GM20431 (cell line): ENCODE measurements at regions not wholly inside any gene's neighbourhood (a gene's known extent, or its start where the extent isn't known, plus 50 kb on each side); places are given as distances from the start of the nearest gene placed in this dataset.

ENCODE experiments used
- in situ Hi-C: fragments of 300-500 bp; cut with MseI, MboI; formaldehyde crosslinking; loops from one replicate; pipeline ENCODE4 v1.15.0; 2020; ENCODE audit warnings: low sequenced_read_pairs; ENCODE audit not compliant: unreplicated experiment

DNA sequence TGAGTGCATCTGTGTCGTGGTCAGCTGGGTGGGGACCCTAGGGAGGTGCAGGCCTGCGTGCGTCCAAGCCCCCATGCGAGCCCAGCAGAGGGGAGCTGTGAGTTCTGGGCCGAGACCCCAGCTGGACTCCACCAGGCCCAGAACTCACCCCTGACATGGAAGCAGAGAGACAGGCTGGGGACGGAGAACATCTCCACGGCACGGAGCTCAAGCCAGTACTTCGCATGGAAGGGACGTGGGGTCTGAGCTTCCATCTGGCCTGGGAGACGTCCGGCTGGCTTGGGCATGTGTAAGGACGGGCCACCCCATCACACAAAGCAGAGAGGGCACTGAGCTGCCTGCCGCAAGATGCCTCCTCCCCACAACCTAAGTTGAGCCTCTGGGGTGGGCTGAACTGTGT, 422.4 kb downstream of the CTTN start:
- in situ Hi-C loops = no loop called here

DNA sequence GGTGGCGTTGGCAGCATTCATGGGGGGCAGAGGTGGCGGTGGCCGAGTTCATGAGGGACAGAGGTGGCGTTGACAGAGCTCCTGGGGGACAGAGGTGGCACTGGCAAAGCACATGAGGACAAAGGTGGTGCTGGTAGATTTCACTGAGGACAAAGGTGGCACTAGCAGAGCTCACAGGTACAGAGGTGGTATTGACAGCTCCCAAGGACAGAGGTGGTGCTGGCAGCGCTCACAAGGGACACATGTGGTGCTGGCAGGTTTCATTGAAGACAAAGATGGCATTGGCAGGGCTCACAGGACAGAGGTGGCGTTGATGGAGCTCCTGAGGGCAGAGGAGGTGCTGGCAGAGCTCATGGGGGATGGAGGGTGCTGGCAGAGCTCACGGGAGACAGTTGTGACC, 425.4 kb downstream of the CTTN start:
- in situ Hi-C loops = no loop called here

GRCh38 chr11:70824605-70825245, 426.4 kb downstream of the CTTN start:
- in situ Hi-C loops = no loop called here

DNA sequence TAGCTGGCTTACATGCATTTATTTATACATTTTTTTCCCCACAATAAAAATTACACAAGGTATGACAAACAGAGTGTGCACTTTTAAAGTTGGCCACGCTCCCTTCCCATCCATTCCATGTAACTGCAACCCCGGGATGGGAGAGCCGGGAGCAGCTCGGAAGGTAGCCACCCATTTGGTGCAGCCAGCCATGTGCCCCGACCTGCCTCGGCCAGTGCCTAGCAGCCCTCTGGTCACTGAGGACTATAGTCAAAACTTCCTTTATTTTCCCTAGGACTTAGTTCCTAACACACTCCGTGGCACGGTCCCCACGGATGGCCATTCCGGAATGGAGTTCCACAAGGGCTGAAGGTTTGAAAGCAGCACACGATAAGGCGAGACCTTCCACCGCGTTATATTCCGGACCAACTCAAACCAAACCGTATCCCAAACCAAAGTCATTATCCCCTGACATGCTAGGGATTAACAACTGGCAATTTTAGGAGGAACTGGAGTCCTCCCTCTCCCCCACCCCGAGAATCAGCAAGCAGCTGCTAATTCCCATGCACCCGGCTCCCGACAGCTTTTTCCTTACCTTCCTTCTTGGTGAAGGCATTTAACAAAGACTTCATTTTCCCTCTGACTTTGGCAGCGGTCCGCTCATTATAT, 426.4 kb downstream of the SHANK2 start:
- in situ Hi-C loops = no loop called here

- in situ Hi-C loops = no loop called here
Observed at GRCh38 chr11:70826541-70827335, 425.6 kb downstream of the SHANK2 start.

GRCh38 chr11:70828593-70829082, 423.7 kb downstream of the SHANK2 start:
- in situ Hi-C loops = no loop called here

- in situ Hi-C loops = no loop called here
Observed at GRCh38 chr11:70829134-70829885, 423.1 kb downstream of the SHANK2 start.

DNA sequence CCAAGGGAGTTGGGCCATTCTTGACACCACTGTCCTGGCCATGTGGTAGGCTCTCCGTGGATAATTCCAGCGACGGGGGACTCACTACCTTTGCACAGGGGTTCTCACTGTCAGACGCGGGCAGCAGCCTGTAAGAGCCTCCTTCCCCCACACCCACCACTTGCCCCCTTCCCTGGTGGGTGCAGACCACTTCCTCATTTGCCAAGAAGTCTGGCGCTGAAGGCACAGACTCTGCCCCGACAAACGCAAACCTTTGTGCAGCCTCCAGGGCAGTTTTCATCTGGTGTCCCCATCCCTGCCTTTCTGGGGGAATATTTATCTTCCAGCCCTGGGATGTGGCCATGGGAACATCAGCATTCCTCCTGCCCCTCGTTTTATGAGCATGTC, 422.5 kb downstream of the SHANK2 start:
- in situ Hi-C loops = no loop called here

DNA sequence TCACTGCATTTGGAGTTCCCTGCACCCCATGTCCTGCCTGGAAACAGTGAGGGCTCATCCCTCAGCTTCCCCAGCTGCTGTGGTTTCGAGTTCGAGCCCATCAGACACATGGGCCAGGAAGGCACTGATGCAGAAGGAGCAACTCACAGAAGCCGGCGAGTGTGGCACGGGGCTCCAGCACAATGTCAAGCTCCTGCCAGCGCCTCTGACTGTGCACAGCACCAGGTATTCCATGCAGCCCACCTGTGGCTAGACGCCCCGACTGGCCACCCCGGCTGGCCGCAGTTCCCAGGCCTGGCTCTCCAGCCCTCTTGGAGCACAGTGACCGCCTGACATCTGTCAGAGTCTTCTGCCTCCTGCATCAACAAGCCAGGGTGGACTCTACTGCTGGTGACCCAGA, 419.4 kb downstream of the SHANK2 start:
- in situ Hi-C loops = no loop called here

DNA sequence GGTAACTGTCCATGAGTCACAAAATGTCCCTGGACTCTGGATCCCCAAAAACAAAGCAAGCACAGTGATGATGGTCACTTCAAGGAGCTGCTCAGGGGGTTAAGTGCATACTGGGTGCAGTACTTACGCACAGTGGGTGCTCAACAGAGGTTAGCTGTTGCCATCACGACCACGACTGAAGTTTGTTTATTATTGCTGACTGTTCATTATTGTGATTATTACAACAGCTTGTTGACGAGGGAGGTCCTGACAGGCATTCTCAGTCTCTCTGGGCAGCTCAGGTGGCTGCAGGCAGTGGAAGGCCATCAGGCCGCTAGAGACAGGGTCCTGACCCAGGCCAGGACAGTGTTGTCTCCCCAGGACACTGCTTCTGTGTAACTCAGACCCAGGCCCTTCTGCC, 418.8 kb downstream of the SHANK2 start:
- in situ Hi-C loops = no loop called here

- in situ Hi-C loops = no loop called here
Observed at GRCh38 chr11:70834277-70834940, 418.0 kb downstream of the SHANK2 start.

GRCh38 chr11:70834984-70835560, 417.3 kb downstream of the SHANK2 start:
- in situ Hi-C loops = no loop called here

- in situ Hi-C loops = no loop called here
Observed at GRCh38 chr11:70836071-70836470, 416.3 kb downstream of the SHANK2 start.

DNA sequence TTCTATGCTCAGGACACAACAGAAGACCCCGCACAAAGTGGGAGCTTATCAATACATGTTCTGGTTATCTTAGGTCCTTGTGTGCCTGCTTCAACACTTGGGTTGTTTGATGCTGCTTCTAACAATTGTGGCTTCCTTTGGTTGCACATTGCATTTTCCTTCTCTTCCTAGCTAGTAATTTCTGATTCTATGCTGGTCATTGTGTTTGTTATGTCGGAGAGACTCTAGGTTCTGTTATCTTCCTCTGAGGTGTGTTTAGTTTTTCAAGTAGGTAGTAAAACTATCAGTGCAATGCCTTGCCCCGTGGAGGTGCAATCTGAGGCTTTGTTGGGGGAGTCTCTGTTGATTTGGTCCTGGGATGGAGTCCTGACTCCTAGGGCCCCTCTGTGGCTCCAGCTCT, 414.2 kb downstream of the SHANK2 start:
- in situ Hi-C loops = no loop called here

- in situ Hi-C loops = no loop called here
Observed at GRCh38 chr11:70839851-70840250, 412.5 kb downstream of the SHANK2 start.

DNA sequence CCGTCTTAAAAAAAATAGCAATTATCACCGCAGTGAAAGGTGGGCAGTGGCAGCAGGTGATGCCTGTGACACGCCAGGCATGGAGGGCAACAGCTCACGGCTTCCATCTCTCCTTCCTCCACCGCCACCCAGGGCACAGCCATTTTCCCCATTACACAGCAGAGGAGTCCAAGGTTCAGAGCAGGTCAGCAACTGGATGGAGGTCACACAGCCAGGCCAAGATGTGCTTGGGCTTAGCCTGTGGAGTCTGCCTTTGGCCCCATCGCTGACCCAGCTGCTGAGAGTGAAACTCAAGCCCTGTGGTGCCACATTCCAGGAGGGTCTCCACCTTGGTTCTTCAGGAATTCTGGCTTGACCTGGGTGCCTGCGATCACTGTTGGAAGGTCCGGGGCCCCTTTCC, 411.1 kb downstream of the SHANK2 start:
- in situ Hi-C loops = no loop called here

DNA sequence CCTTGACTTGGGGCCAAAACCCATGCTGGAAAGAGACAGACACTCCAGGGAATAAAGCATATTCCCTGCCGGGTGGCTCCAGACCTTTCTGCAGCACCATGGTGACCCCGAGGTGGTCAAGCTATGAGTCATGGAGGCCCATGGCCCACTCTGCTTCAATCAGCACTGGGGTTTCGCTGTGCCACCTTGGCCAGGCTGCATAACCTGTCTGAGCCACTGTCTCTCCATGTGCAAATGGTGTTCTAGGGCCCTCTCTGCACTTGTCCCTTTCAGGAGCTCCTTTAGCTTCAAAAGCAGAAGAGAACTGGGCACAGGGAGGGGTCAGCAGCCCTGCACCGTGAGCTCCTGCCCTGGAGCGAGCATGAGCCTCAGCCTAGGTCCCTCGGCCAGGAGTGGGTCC, 410.1 kb downstream of the SHANK2 start:
- in situ Hi-C loops = no loop called here

- in situ Hi-C loops = no loop called here
Observed at GRCh38 chr11:70842701-70843100, 409.7 kb downstream of the SHANK2 start.

- in situ Hi-C loops = no loop called here
Observed at GRCh38 chr11:70843906-70844305, 408.5 kb downstream of the SHANK2 start.

DNA sequence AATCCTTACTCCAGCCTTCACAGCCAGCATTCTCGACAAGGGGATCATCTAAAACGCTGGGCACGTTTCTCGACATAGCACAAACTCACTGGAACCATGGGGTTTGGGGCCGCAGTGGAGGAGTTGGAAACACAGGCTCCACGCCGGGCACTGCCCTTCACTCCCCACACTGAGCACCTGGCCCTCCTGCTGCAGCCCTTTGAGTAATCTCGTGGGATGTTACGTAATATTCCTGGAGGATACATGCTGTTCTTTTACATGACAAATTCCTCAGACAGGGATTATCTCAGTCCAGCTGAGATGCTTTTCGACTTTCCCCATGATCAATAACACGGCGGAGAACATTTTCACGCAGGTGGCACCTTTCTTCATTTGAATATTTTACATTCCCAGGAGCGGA, 408.0 kb downstream of the SHANK2 start:
- in situ Hi-C loops = no loop called here
